ENCODE measurements at regions not wholly inside any gene's neighbourhood (a gene's known extent, or its start where the extent isn't known, plus 50 kb on each side); places are given as distances from the start of the nearest gene placed in this dataset.

- no peaks in the 10 kb centered on the region for H3K79me2 ChIP-seq (ENCODE audit: insufficient read depth, low read length)
- H3K9me3 ChIP-seq (ENCODE audit: control insufficient read depth in 1 of 2, insufficient read depth in 1 of 2, low read depth in 1 of 2, low read length in 2 of 2), result no peaks in the 10 kb centered on the region
- TF ChIP-seq ATF3 (IDR thresholded peaks at IDR 0.05) (no peak), MAX (IDR thresholded peaks at IDR 0.05) (no peak), ELF1 (IDR thresholded peaks at IDR 0.05; ENCODE audit: borderline replicate concordance, low read depth) (no peak), CBX3 (IDR thresholded peaks at IDR 0.05; ENCODE audit: low read depth) (no peak), CTCF (IDR thresholded peaks at IDR 0.05 in 2 of 3, conservative IDR thresholded peaks at IDR 0.05 in 1 of 3; ENCODE audit: borderline replicate concordance in 1 of 3, insufficient read depth in 1 of 3, low read depth in 2 of 3, low read length in 2 of 3) (no peak), SIN3A (IDR thresholded peaks at IDR 0.05; ENCODE audit: low read depth) (no peak), ZNF274 (IDR thresholded peaks at IDR 0.05; ENCODE audit: low read depth, low read length) (no peak), POLR2A (IDR thresholded peaks at IDR 0.05; ENCODE audit: borderline replicate concordance, extremely low read depth, insufficient read depth, insufficient read length) (no peak), REST (IDR thresholded peaks at IDR 0.05; ENCODE audit: low read depth) (no peak), CEBPB (IDR thresholded peaks at IDR 0.05; ENCODE audit: low read depth) (no peak), EGR1 (IDR thresholded peaks at IDR 0.05; ENCODE audit: low read depth) (no peak)
- BruUV-seq (replicated peaks), result no TSS peak
- H3K27me3 ChIP-seq (ENCODE audit: insufficient read depth, low read length), result no peaks in the 10 kb centered on the region
- DNase-seq (ENCODE audit: low read depth, low spot score) (no peak), ATAC-seq (no peak)
- H3K4me3 ChIP-seq (replicated peaks in 1 of 2; ENCODE audit: low read depth in 1 of 2, low read length in 2 of 2), result no peak overlapping the region
- H2AFZ ChIP-seq (ENCODE audit: low read depth, low read length, poor library complexity, severe bottlenecking), result no peak overlapping the region
- H4K20me1 ChIP-seq (ENCODE audit: insufficient read depth), result no peaks in the 10 kb centered on the region
- ChIA-PET CTCF (no interaction called here), RAD21 (ENCODE audit: low non-redundant PET in 1 of 2, low total read pairs in 2 of 2, uncharacterized antibody in 2 of 2, unreplicated experiment in 2 of 2) (no interaction called here), POLR2A (no interaction called here)
- H3K9me2 ChIP-seq (ENCODE audit: insufficient read depth), result no peaks in the 10 kb centered on the region
- H3K27ac ChIP-seq (ENCODE audit: low read depth, low read length), result no peak overlapping the region
- intact Hi-C loops (cut with micrococcal nuclease), result no loop called here
- no peaks in the 10 kb centered on the region for H3K36me3 ChIP-seq (ENCODE audit: control insufficient read depth in 1 of 2, insufficient read depth in 2 of 2, low read length in 2 of 2)
- no peaks in the 10 kb centered on the region for H3K4me1 ChIP-seq (ENCODE audit: control insufficient read depth in 1 of 2, insufficient read depth in 2 of 2, low read length in 2 of 2)
- H3K4me2 ChIP-seq (ENCODE audit: low read length), result no peak overlapping the region
- no peak overlapping the region for H3K9ac ChIP-seq (ENCODE audit: low read length)
Observed at GRCh38 chr15:88974392-88974791, 61.2 kb upstream of the MFGE8 start.
